ENCODE measurements at regions not wholly inside any gene's neighbourhood (a gene's known extent, or its start where the extent isn't known, plus 50 kb on each side); places are given as distances from the start of the nearest gene placed in this dataset.

DNA sequence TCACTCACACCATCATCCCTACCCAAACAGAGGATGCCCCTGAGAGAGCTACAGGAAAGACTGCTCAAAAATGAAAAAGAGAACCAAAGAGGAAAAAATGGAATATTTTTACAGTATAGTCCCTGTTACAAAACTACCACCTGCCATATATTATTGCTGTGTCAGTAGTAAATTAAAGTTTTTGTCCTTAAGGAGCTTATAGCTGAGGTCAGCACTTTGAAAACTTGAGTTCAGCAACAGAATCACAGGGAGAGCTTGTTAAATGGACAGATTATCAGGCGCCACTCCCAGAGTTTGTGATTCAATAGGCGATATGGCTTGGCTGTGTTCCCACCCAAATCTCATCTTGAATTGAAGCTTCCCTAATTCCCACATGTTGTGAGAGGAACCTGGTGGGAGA lies 71.9 kb upstream of the FAM9A start:
- H3K4me2 ChIP-seq (ENCODE audit: low read length): no peak overlapping the region
- no peaks in the 10 kb centered on the region for H3K9me3 ChIP-seq (ENCODE audit: low read length)
- H4K20me1 ChIP-seq (ENCODE audit: insufficient read depth, low read length): no peaks in the 10 kb centered on the region
- TF ChIP-seq, protein P1, sequence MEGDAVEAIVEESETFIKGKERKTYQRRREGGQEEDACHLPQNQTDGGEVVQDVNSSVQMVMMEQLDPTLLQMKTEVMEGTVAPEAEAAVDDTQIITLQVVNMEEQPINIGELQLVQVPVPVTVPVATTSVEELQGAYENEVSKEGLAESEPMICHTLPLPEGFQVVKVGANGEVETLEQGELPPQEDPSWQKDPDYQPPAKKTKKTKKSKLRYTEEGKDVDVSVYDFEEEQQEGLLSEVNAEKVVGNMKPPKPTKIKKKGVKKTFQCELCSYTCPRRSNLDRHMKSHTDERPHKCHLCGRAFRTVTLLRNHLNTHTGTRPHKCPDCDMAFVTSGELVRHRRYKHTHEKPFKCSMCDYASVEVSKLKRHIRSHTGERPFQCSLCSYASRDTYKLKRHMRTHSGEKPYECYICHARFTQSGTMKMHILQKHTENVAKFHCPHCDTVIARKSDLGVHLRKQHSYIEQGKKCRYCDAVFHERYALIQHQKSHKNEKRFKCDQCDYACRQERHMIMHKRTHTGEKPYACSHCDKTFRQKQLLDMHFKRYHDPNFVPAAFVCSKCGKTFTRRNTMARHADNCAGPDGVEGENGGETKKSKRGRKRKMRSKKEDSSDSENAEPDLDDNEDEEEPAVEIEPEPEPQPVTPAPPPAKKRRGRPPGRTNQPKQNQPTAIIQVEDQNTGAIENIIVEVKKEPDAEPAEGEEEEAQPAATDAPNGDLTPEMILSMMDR (conservative IDR thresholded peaks at IDR 0.05; ENCODE audit: low read length): no peak
- no peak for TF ChIP-seq EZH2phosphoT487 (IDR thresholded peaks at IDR 0.05; ENCODE audit: borderline replicate concordance, low read depth, low read length)
- no peaks in the 10 kb centered on the region for H3K9me2 ChIP-seq (ENCODE audit: insufficient read depth, low read length)
- H3K36me3 ChIP-seq (ENCODE audit: insufficient read depth, low read length): no peaks in the 10 kb centered on the region
- no peak overlapping the region for H3K27ac ChIP-seq (ENCODE audit: low read depth, low read length, poor library complexity, severe bottlenecking)
- H3K79me2 ChIP-seq (ENCODE audit: insufficient read depth, low read depth, low read length): no peaks in the 10 kb centered on the region
- intact Hi-C loops (cut with micrococcal nuclease; ENCODE audit: unreplicated experiment): no loop called here
- no TSS peak for BruUV-seq (replicated peaks)
- ChIA-PET POLR2A (no interaction called here), CTCF (ENCODE audit: unreplicated experiment) (interaction anchor here (0.6 kb wide), 1 partner anchor 98 kb away, joined by 3 read pairs; no protein-coding TSS in a partner anchor)
- no peaks in the 10 kb centered on the region for H3K4me1 ChIP-seq (ENCODE audit: insufficient read depth, low read length, poor library complexity, severe bottlenecking)
- H2AFZ ChIP-seq (ENCODE audit: low read length): no peak overlapping the region
- DNase-seq (ENCODE audit: low spot score): no peak
- H3K4me3 ChIP-seq (ENCODE audit: low read depth, low read length, poor library complexity, severe bottlenecking): no peak overlapping the region

DNA sequence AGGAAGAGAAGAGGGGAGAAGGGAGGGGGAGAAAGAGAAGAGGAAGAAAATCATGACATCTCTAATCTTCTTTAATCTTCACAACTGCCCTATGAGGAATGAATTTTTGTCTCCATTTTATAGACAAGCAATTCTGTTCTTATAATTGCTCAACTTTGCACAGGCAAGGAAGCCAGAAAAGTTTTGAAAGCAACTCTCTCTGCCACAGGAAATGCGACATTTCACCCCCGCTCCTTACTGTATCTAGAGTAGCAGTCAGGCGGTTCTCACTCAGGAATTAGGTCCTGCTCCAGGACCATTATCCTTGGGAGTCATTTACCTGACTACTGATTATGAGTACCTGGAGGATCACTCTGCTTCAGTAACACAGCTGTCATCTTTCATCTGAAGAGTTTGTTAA lies 69.2 kb upstream of the FAM9A start:
- Histone ChIP-seq H4K20me1 (ENCODE audit: insufficient read depth, low read length) (no peaks in the 10 kb centered on the region), H2AFZ (ENCODE audit: low read length) (no peak overlapping the region), H3K27ac (ENCODE audit: low read depth, low read length, poor library complexity, severe bottlenecking) (no peak overlapping the region), H3K4me3 (ENCODE audit: low read depth, low read length, poor library complexity, severe bottlenecking) (no peak overlapping the region), H3K9me3 (ENCODE audit: low read length) (no peaks in the 10 kb centered on the region), H3K36me3 (ENCODE audit: insufficient read depth, low read length) (no peaks in the 10 kb centered on the region), H3K79me2 (ENCODE audit: insufficient read depth, low read depth, low read length) (no peaks in the 10 kb centered on the region), H3K4me1 (ENCODE audit: insufficient read depth, low read length, poor library complexity, severe bottlenecking) (no peaks in the 10 kb centered on the region), H3K4me2 (ENCODE audit: low read length) (no peak overlapping the region), H3K9me2 (ENCODE audit: insufficient read depth, low read length) (no peaks in the 10 kb centered on the region)
- DNase-seq (ENCODE audit: low spot score): no peak
- BruUV-seq (replicated peaks): no TSS peak
- intact Hi-C loops (cut with micrococcal nuclease; ENCODE audit: unreplicated experiment): no loop called here
- POLR2A ChIA-PET: no interaction called here
- CTCF ChIA-PET (ENCODE audit: unreplicated experiment): no interaction called here
- TF ChIP-seq EZH2phosphoT487 (IDR thresholded peaks at IDR 0.05; ENCODE audit: borderline replicate concordance, low read depth, low read length): no peak

DNA sequence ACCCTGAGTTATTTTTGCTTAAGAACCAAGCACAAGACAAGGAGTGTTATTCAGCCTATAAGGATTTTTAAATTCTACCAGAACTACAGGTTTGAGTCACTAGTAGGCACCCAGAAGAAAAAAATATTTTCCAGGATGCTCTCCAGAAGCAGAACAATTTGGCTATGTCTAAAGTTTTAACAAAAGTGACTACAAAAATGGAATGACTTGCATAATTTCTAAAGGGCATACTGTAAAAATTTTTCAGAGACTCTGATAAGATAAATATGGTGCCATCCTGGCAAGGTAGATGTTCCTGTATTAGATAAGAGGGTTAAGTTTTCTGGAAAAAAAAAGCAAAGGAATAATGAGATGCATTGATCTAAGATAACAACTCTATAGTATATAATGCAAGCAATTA lies 68.6 kb upstream of the FAM9A start:
- intact Hi-C loops (cut with micrococcal nuclease; ENCODE audit: unreplicated experiment): no loop called here
- ChIA-PET POLR2A (no interaction called here), CTCF (ENCODE audit: unreplicated experiment) (no interaction called here)
- Histone ChIP-seq H3K4me2 (ENCODE audit: low read length) (no peak overlapping the region), H3K4me3 (ENCODE audit: low read depth, low read length, poor library complexity, severe bottlenecking) (no peak overlapping the region), H4K20me1 (ENCODE audit: insufficient read depth, low read length) (no peaks in the 10 kb centered on the region), H3K36me3 (ENCODE audit: insufficient read depth, low read length) (no peaks in the 10 kb centered on the region), H3K27ac (ENCODE audit: low read depth, low read length, poor library complexity, severe bottlenecking) (no peak overlapping the region), H2AFZ (ENCODE audit: low read length) (no peak overlapping the region), H3K79me2 (ENCODE audit: insufficient read depth, low read depth, low read length) (no peaks in the 10 kb centered on the region), H3K4me1 (ENCODE audit: insufficient read depth, low read length, poor library complexity, severe bottlenecking) (no peaks in the 10 kb centered on the region), H3K9me3 (ENCODE audit: low read length) (no peaks in the 10 kb centered on the region), H3K9me2 (ENCODE audit: insufficient read depth, low read length) (no peaks in the 10 kb centered on the region)
- no TSS peak for BruUV-seq (replicated peaks)
- no peak for DNase-seq (ENCODE audit: low spot score)
- TF ChIP-seq EZH2phosphoT487 (IDR thresholded peaks at IDR 0.05; ENCODE audit: borderline replicate concordance, low read depth, low read length): no peak
- TF ChIP-seq, protein P1 (conservative IDR thresholded peaks at IDR 0.05; ENCODE audit: low read length): no peak
